ENCODE measurements at regions not wholly inside any gene's neighbourhood (a gene's known extent, or its start where the extent isn't known, plus 50 kb on each side); places are given as distances from the start of the nearest gene placed in this dataset.

DNA sequence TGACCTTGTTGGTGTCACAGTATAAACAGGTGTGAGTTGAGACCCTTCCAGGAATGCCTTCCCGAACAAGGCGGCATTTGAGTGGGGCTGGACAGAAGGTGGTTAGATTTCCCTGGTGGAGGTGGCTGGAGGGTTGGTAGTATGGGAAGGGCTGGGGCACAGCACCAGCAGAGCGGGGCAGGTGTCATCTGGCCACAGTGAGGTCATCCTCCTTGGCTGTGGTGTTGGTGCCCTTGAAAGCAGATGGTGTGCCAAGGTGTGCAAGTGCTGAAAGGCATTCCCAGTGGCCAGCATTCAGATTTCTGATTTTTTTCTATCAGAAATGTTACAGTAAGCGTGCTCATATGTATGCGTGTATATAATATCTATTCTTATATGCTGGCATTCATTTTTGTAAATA lies 126.6 kb downstream of the LAT start:
- TF ChIP-seq, protein P1, sequence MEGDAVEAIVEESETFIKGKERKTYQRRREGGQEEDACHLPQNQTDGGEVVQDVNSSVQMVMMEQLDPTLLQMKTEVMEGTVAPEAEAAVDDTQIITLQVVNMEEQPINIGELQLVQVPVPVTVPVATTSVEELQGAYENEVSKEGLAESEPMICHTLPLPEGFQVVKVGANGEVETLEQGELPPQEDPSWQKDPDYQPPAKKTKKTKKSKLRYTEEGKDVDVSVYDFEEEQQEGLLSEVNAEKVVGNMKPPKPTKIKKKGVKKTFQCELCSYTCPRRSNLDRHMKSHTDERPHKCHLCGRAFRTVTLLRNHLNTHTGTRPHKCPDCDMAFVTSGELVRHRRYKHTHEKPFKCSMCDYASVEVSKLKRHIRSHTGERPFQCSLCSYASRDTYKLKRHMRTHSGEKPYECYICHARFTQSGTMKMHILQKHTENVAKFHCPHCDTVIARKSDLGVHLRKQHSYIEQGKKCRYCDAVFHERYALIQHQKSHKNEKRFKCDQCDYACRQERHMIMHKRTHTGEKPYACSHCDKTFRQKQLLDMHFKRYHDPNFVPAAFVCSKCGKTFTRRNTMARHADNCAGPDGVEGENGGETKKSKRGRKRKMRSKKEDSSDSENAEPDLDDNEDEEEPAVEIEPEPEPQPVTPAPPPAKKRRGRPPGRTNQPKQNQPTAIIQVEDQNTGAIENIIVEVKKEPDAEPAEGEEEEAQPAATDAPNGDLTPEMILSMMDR (conservative IDR thresholded peaks at IDR 0.05; ENCODE audit: low read depth, low read length), result no peak
- TF ChIP-seq CEBPB (IDR thresholded peaks at IDR 0.05; ENCODE audit: low read depth, low read length) (no peak), FOS (IDR thresholded peaks at IDR 0.05; ENCODE audit: low read depth, low read length) (no peak), POLR2A (IDR thresholded peaks at IDR 0.05; ENCODE audit: low read depth, low read length) (no peak), MXI1 (IDR thresholded peaks at IDR 0.05; ENCODE audit: borderline replicate concordance, low read depth, low read length) (no peak), RAD21 (IDR thresholded peaks at IDR 0.05; ENCODE audit: low read length) (no peak)
- TF ChIP-seq, protein P2, sequence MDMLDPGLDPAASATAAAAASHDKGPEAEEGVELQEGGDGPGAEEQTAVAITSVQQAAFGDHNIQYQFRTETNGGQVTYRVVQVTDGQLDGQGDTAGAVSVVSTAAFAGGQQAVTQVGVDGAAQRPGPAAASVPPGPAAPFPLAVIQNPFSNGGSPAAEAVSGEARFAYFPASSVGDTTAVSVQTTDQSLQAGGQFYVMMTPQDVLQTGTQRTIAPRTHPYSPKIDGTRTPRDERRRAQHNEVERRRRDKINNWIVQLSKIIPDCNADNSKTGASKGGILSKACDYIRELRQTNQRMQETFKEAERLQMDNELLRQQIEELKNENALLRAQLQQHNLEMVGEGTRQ (IDR thresholded peaks at IDR 0.05; ENCODE audit: low read depth, low read length), result no peak
- TF ChIP-seq, protein P3, sequence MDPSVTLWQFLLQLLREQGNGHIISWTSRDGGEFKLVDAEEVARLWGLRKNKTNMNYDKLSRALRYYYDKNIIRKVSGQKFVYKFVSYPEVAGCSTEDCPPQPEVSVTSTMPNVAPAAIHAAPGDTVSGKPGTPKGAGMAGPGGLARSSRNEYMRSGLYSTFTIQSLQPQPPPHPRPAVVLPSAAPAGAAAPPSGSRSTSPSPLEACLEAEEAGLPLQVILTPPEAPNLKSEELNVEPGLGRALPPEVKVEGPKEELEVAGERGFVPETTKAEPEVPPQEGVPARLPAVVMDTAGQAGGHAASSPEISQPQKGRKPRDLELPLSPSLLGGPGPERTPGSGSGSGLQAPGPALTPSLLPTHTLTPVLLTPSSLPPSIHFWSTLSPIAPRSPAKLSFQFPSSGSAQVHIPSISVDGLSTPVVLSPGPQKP (IDR thresholded peaks at IDR 0.05; ENCODE audit: borderline replicate concordance, low read depth, low read length), result no peak

All from IMR-90 (cell line).